ENCODE measurements at regions not wholly inside any gene's neighbourhood (a gene's known extent, or its start where the extent isn't known, plus 50 kb on each side); places are given as distances from the start of the nearest gene placed in this dataset.

GRCh38 chr21:38112219-38112789, 144.5 kb upstream of the KCNJ15 start:
- TF ChIP-seq, protein P1, sequence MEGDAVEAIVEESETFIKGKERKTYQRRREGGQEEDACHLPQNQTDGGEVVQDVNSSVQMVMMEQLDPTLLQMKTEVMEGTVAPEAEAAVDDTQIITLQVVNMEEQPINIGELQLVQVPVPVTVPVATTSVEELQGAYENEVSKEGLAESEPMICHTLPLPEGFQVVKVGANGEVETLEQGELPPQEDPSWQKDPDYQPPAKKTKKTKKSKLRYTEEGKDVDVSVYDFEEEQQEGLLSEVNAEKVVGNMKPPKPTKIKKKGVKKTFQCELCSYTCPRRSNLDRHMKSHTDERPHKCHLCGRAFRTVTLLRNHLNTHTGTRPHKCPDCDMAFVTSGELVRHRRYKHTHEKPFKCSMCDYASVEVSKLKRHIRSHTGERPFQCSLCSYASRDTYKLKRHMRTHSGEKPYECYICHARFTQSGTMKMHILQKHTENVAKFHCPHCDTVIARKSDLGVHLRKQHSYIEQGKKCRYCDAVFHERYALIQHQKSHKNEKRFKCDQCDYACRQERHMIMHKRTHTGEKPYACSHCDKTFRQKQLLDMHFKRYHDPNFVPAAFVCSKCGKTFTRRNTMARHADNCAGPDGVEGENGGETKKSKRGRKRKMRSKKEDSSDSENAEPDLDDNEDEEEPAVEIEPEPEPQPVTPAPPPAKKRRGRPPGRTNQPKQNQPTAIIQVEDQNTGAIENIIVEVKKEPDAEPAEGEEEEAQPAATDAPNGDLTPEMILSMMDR (IDR thresholded peaks at IDR 0.05), result no peak
- no peak for TF ChIP-seq POLR2A (IDR thresholded peaks at IDR 0.05)

Data from heart left ventricle (tissue), 13 donors.